Stimulated activated CD4-positive, alpha-beta T cell treated with anti-CD3 and anti-CD28 coated beads, Interleukin-1b, Interleukin-23, amount 100 ng/mL, for 1 hour (primary cell): ENCODE measurements at regions not wholly inside any gene's neighbourhood (a gene's known extent, or its start where the extent isn't known, plus 50 kb on each side); places are given as distances from the start of the nearest gene placed in this dataset.
"Not testable (repeated sequence)": the region's sequence is repeated elsewhere in the genome, so short reads cannot be mapped to it uniquely, and the experiment has no call there.

ENCODE experiments used
- DNase-seq, 2 donors: peaks; one replicate each; pipeline ENCODE4 v3.0.0-alpha.2; 2020; ENCODE audit warnings: low read depth in 2 of 2

DNA sequence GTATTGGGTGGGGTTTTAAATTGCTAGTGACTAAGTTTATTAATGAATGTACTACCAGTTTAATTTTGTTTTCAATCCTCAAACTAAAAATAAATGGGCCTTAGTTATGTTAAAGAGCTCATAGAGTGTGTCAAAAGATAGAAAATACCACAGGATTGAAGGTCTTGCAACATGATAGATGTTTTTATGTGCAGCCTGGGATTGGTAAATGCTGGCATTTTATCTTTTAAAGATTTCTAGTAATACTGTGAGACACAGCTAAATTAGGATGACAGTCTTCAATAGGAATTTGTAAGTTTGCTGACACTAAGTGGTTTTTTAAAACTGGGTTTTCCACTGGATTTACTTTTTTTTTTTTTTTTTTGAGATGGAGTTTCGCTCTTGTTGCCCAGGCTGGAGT lies 122.3 kb downstream of the HAUS1 start:
- no peak for DNase-seq

DNA sequence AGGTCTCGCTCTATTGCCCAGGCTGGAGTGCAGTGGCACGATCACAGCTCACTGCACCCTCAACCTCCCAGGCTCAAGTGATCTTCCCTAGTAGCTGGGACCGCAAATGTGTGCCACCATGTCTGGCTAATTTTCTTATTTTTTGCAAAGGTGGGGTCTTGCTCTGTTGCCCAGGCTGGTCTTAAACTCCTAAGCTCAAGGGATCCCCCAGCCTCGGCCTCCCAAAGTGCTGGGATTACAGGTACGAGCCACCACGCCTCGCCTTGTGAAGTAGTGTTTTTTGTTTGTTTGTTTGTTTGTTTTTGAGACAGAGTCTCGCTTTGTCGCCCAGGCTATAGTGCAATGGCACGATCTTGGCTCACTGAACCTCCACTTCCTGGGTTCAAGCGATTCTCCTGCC lies 125.5 kb downstream of the HAUS1 start:
- DNase-seq = not testable (repeated sequence)

GRCh38 chr18:46236156-46236555 lies 132.0 kb downstream of the HAUS1 start:
- DNase-seq = no peak

GRCh38 chr18:46237891-46238290 lies 133.7 kb downstream of the HAUS1 start:
- no peak for DNase-seq

GRCh38 chr18:46239549-46239948 lies 135.4 kb downstream of the HAUS1 start:
- no peak for DNase-seq

GRCh38 chr18:46239998-46240397 lies 135.8 kb downstream of the HAUS1 start:
- no peak for DNase-seq

GRCh38 chr18:46241393-46241792 lies 137.2 kb downstream of the HAUS1 start:
- not testable (repeated sequence) for DNase-seq

- DNase-seq = no peak
These were observed 138.0 kb downstream of the HAUS1 start for GRCh38 chr18:46242183-46242582.

DNA sequence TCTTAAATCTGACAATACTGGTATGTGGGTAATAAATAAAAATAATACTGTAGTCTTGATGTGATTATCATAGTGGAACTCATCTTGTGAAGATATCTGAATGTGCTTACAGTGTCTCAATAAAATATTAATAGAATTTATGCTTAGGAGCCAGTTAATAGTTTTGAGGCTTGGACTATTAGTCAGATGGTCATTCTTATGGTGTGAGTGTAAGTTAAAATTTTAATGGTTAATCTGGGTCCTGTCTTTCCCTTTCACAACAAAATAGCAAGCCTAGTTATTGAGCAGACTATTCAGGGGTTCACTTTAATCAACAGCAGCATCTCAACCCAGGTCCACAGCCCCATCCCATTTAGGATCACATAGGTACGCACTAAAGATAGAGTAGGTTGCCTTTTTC lies 138.9 kb downstream of the HAUS1 start:
- DNase-seq = no peak

- no peak for DNase-seq
These were observed 139.5 kb downstream of the HAUS1 start for GRCh38 chr18:46243673-46244072.

DNA sequence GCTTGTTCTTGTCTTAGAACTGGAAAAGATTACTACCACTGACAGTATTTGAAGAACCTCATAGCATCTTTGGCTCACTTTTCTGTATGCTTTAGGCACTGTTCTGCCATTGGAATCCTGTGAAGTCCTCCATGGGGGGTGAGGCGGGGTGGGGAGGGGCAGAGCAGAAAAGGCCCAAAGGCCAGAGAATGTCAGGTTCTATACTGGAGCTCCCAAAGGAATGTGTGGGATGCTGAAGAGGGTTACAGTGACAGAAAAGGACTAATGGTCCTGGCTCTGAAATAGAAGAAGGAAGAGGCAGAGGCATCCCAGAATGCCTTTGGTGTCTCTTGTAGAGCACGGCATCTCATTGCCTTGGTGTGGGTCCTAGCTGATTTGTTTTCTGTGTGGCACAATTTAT lies 141.9 kb downstream of the HAUS1 start:
- DNase-seq = no peak

- no peak for DNase-seq
These were observed 143.8 kb downstream of the HAUS1 start for GRCh38 chr18:46247942-46248341.

DNA sequence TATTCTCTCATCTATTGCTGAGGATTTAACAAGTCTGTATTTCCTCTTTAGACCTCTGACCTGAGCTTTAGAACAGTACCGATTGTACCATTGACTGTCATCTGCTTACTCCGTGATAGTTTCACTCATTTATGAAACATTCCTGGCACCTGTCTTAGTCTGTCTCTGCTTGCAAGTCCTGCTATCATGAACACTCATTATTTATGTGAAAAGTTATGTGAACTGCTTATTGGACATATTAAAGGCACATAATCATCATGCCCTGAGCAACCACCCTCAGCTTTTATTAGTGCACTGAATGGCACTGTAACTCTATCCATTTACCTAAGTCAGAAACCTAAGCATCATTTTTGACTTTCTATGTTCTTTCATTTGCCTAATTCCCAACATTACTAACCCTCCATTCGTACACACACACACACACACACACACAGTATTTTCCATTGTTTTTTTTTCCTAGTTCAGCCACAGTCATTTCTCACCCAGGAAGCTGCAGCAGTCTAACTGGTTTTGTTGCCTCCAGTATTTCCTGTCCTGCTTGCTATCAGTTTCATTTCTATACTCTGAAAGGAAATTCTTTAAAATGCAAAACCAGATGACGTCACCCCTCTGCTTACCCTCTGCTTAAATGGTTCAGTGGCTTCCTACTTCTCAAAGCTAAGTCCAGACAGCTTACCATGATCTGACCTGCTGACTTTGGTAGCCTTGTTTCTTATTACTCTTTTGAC lies 146.1 kb downstream of the HAUS1 start:
- DNase-seq = peak in 1 of 2 donors; percentile 5

DNA sequence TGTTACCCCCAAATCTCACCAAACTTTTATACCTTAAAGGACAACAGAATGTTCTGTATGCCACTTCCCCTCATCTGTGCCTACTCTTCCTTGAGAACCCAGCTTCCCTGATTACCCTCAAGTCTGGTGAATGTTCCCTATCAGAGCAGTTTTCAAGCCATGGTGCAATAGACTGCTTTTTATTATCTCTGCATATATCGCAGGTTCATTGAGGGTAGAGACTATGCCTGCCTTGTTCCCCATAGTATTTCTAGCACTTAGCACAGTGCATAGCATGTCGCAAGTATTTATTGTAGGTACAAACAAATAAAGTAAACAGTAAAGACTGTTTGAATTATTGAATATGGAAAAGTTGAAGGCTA lies 146.6 kb downstream of the HAUS1 start:
- no peak for DNase-seq

DNA sequence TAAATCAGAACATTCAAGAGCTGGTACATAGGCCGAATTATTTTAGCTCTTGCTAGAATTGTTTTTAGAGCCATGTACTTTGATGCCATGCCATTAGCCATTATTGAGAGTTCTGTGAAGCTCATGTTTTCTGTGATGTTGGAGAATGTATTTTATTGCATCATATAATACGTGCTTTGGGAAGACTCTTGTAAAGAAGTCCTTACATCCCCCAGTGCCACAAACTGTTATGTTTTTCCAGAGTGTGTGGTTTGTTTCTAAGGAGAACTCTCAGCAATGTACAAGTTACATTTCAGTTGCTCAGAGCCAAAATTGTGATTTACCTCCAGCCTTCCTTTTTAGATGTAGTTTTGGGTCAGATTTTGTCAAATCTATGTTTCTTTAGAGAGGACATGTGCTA lies 148.6 kb downstream of the HAUS1 start:
- no peak for DNase-seq

GRCh38 chr18:46253498-46253897 lies 149.3 kb downstream of the HAUS1 start:
- no peak for DNase-seq

DNA sequence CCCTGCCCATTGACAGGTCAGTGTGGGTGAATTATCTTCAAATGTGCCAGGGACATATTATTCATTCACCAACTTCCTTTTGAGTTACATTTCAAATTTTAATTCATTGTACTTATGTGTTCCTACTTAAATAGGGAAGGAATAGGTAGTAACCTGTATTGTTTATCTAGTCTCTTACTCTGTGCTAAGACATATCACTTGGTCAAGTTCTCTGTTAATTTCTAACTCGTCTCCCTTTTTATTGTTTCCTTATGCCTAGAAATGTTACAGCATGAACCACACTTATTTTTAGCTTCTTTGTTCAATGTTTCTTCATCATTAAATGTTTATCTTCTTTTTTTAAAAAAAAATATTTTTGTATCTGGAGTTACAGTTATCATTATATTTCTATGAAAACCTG lies 151.9 kb downstream of the HAUS1 start:
- no peak for DNase-seq

- no peak for DNase-seq
These were observed 153.2 kb downstream of the HAUS1 start for GRCh38 chr18:46257366-46257765.

- DNase-seq = no peak
These were observed 156.1 kb downstream of the HAUS1 start for GRCh38 chr18:46260016-46260878.

- DNase-seq = no peak
These were observed 156.6 kb downstream of the HAUS1 start for GRCh38 chr18:46260879-46261143.

- DNase-seq = no peak
These were observed 157.6 kb downstream of the HAUS1 start for GRCh38 chr18:46261799-46262198.

DNA sequence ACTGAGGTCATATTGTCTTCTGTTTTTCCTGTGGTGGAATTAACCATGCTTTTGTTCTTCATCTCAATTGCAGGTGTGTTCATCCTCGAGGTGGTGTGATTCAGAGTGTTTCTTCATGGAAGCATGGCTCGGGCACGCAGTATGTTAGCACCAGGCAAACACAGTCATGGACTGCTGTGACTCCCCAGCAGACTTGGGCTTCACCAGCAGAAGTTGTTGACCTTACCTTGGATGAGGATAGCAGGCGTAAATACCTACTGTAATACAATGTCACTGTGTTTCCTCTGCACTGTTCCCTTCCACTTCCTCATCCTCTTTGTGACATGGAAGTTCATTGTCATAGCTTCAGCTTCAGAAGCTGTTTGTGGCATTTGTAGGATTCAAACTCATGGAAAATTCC lies 158.7 kb downstream of the HAUS1 start:
- DNase-seq = no peak

GRCh38 chr18:46264255-46264654 lies 160.1 kb downstream of the HAUS1 start:
- no peak for DNase-seq
